GM21515 (cell line): ENCODE measurements at regions not wholly inside any gene's neighbourhood (a gene's known extent, or its start where the extent isn't known, plus 50 kb on each side); places are given as distances from the start of the nearest gene placed in this dataset.

Experiments used
- ATAC-seq: cut with Tn5 transposase; IDR thresholded peaks from one replicate; pipeline ENCODE4 v1.9.1; 2021; ENCODE audit not compliant: unreplicated experiment

DNA sequence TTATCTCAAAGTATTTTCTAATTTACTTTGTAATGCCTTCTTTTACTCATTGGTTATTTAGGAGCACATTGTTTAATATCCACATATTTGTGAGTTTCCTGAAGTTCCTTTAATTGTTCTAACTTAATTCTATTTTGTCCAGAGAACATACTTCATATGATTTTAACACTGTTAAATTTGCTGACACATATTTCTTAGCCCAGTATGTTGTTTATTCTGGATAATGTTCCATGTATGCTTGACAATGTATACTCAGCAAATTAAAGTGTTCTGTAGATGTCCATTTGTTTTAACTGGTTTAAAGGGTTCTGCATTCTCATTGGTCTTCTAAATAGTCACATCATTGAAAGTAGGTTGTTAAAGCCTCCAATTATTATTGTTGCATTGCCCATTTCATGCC, 643.7 kb upstream of the NR5A2 start:
- ATAC-seq: no peak

DNA sequence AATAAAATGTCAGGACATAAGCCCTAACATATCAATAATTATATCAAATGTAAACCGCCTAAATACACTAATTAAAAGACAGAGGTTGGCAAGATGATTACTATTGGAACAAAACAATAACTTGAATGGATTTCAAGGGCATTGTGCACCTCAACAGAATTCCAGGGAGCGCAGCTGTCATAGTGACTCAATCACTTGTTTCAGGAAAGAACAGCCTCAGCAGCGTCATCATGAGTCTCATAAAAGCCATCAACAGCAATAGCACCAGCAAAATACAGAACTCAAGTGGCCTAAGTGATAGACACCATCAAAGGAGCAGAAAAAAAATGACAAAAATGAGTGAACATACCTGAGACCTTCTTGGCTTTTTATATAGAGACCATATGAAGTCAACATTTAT, 632.7 kb upstream of the NR5A2 start:
- ATAC-seq: no peak

GRCh38 chr1:199396456-199396855, 631.1 kb upstream of the NR5A2 start:
- ATAC-seq: no peak

DNA sequence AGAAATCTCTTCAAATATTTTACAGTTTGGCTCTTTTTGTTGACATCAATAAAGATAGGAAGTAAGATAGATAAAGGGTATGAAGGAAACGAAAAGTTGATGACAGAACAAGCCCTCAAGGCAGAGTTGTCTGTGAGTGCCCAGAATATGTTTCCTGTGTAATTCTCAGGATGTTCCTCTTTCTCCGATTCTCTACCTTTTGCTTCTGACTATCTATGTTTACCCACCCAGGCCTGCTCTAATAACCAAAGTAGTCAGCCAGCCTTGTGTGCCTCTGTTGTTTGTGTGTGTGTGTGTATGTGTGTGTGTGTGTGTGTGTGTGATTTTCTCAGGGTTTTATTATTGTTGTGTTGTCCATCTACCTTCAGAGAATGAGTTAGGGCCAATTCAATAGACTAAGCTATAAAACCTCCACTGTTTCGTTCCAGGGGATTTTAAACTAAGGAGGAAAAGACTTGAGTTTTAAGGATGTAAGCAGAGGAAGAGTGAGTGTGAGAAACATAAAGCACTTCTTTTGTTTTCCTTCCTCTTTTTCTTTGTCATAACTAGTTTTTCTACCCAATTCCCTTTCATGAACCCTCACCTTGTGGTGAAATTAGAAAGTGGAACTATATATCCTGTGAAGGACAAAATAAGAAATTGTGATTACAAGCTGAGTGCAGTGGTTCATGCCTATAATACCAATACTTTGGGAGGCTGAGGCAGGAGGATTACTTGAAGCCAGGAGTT, 627.4 kb upstream of the NR5A2 start:
- ATAC-seq: peak; percentile 87

- ATAC-seq: no peak
Observed at GRCh38 chr1:199403531-199404116, 623.9 kb upstream of the NR5A2 start.

GRCh38 chr1:199404191-199404590, 623.3 kb upstream of the NR5A2 start:
- no peak for ATAC-seq

- ATAC-seq: no peak
Observed at GRCh38 chr1:199404976-199405375, 622.5 kb upstream of the NR5A2 start.

GRCh38 chr1:199405634-199406196, 621.8 kb upstream of the NR5A2 start:
- no peak for ATAC-seq

- ATAC-seq: no peak
Observed at GRCh38 chr1:199410462-199410861, 617.0 kb upstream of the NR5A2 start.

DNA sequence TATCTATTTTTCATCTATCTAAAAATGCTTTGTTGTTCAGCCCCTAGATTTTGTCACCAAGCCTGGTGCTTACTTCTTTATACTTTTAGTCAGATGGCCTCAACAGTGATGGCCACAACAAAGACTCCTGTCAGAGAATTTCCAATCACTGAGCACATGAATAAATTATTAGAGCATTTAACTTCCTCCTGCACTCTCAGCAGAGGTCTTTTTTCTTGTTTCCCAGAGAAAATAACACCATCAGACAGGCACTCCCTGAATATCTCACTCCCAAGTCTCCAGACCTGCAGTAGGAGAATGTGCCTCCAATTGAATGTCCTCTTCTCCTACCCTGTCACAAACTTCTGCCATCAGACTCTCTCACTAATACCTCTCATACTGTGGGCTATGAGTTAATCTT, 616.0 kb upstream of the NR5A2 start:
- ATAC-seq: no peak

DNA sequence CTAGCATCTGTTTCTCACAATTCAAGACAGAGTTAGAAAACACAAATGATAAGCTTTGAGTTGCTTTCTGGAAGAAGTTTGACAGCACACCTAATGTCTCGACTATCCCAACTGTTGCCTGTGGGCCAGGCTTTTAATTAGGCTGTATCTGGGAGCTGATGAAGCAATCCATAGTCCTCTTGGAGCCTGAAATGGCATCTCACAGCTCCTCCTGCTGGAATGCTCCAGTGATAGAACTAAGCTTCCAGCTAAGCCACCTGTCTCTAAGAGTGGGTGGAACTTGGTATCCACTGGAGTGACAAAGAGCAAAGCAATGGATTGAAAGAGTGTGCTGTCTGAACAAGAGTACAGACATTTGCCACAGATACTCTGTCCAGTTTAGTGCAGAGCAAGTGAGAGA, 605.3 kb upstream of the NR5A2 start:
- ATAC-seq: no peak

GRCh38 chr1:199447906-199448305, 579.6 kb upstream of the NR5A2 start:
- ATAC-seq: no peak

GRCh38 chr1:199448646-199449045, 578.9 kb upstream of the NR5A2 start:
- ATAC-seq: no peak

DNA sequence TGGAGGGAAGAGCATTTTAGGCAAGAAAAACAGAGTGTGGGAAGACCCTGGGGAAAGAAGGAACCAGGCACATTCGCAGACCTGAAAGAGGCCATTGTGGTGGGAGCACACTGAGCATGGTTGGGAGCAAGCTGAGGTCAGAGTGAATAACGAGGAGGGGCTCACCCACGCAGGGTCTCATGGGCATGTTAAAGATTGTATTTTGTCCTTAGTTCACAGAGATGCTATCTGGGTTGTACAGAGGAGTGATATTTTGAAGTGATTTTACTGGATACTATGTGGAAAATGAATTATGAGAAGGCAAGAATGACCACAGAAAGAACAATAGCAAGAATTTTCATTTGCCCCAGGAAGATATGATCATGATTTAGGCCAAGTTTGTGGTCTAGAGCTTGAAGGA, 578.3 kb upstream of the NR5A2 start:
- no peak for ATAC-seq

GRCh38 chr1:199449681-199450080, 577.8 kb upstream of the NR5A2 start:
- no peak for ATAC-seq

- ATAC-seq: no peak
Observed at GRCh38 chr1:199452627-199453026, 574.9 kb upstream of the NR5A2 start.

DNA sequence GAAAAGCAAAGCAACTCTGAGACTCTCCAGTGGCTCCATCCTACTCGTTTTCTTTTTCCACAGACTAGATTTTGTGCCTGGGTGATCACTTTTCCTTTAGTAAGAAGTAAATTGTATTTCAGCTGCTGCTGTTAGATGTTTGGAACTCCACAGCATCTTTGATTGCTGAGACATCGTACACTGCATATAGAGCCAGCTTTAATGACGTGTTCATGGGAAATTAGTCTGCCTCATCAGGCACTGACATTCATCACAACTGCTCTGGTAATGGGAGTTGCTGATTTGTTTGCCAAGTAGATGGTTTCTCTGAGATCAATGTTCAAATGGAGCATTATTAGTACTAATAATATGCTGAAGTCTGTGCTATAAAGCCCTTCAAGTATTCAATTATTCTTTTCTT, 573.8 kb upstream of the NR5A2 start:
- no peak for ATAC-seq

- ATAC-seq: no peak
Observed at GRCh38 chr1:199460933-199461332, 566.6 kb upstream of the NR5A2 start.

GRCh38 chr1:199463521-199464127, 563.9 kb upstream of the NR5A2 start:
- peak; percentile 75 for ATAC-seq

- ATAC-seq: no peak
Observed at GRCh38 chr1:199466961-199467360, 560.5 kb upstream of the NR5A2 start.

- ATAC-seq: no peak
Observed at GRCh38 chr1:199472018-199472417, 555.5 kb upstream of the NR5A2 start.

DNA sequence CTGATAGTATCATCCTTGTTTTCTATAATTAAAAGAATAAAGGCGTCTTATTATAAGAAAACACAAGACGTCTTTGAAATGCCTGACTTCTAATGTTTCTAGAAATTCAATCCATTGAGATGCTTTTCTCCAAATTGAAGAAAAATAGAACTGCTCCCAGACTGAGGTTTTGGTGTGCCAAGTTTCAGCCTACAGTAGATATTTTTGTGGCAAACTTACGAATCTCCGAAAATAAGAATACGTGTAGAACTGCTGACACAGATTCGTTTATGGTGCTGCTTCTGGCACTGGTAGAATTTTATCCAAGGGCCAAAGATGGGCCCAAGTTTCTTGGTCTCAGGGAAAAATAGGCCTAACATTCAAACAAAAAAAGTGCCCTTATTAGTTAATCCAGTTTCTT, 554.5 kb upstream of the NR5A2 start:
- ATAC-seq: no peak
